ENCODE measurements at regions not wholly inside any gene's neighbourhood (a gene's known extent, or its start where the extent isn't known, plus 50 kb on each side); places are given as distances from the start of the nearest gene placed in this dataset.

DNA sequence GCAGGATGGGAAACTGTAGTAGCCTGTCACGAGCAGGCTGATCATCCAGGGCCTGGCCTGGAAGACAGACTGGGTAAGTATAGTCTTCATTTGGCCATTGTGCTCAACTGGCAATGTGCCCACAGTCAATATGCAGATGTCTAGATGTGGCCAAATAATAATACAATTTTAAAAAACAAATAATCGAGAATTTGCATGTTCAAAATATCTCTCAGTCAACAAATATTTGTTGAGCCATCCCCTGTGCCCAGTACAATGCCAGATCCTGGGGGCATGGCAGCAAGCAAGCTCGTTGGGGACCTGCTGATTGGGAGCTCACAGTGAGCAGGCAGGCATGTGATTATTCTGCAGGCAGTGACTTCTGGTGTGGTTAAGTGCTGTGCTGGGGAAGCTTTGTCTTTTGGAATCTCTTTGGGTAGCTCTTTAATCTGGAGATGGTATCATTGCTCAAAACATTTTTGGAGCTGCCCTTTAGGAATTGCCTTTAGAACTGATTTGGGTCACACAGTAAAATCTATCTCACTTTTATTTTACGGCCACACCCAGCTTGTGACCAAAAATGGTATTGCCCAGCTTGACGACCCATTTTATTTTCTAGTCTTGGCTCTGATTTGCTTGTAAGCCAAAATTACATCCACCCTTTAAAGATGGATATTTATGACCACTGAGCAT is 92.2 kb downstream of the PLCE1 start:
- TF ChIP-seq, protein P1, sequence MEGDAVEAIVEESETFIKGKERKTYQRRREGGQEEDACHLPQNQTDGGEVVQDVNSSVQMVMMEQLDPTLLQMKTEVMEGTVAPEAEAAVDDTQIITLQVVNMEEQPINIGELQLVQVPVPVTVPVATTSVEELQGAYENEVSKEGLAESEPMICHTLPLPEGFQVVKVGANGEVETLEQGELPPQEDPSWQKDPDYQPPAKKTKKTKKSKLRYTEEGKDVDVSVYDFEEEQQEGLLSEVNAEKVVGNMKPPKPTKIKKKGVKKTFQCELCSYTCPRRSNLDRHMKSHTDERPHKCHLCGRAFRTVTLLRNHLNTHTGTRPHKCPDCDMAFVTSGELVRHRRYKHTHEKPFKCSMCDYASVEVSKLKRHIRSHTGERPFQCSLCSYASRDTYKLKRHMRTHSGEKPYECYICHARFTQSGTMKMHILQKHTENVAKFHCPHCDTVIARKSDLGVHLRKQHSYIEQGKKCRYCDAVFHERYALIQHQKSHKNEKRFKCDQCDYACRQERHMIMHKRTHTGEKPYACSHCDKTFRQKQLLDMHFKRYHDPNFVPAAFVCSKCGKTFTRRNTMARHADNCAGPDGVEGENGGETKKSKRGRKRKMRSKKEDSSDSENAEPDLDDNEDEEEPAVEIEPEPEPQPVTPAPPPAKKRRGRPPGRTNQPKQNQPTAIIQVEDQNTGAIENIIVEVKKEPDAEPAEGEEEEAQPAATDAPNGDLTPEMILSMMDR (IDR thresholded peaks at IDR 0.05; ENCODE audit: insufficient read depth, low read length): no peak
- TF ChIP-seq, protein P2, sequence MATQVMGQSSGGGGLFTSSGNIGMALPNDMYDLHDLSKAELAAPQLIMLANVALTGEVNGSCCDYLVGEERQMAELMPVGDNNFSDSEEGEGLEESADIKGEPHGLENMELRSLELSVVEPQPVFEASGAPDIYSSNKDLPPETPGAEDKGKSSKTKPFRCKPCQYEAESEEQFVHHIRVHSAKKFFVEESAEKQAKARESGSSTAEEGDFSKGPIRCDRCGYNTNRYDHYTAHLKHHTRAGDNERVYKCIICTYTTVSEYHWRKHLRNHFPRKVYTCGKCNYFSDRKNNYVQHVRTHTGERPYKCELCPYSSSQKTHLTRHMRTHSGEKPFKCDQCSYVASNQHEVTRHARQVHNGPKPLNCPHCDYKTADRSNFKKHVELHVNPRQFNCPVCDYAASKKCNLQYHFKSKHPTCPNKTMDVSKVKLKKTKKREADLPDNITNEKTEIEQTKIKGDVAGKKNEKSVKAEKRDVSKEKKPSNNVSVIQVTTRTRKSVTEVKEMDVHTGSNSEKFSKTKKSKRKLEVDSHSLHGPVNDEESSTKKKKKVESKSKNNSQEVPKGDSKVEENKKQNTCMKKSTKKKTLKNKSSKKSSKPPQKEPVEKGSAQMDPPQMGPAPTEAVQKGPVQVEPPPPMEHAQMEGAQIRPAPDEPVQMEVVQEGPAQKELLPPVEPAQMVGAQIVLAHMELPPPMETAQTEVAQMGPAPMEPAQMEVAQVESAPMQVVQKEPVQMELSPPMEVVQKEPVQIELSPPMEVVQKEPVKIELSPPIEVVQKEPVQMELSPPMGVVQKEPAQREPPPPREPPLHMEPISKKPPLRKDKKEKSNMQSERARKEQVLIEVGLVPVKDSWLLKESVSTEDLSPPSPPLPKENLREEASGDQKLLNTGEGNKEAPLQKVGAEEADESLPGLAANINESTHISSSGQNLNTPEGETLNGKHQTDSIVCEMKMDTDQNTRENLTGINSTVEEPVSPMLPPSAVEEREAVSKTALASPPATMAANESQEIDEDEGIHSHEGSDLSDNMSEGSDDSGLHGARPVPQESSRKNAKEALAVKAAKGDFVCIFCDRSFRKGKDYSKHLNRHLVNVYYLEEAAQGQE (IDR thresholded peaks at IDR 0.05; ENCODE audit: insufficient replicate concordance, low read depth): no peak
- no peak for TF ChIP-seq POLR2AphosphoS5 (IDR thresholded peaks at IDR 0.05; ENCODE audit: low read depth)
